ENCODE measurements at regions not wholly inside any gene's neighbourhood (a gene's known extent, or its start where the extent isn't known, plus 50 kb on each side); places are given as distances from the start of the nearest gene placed in this dataset.

DNA sequence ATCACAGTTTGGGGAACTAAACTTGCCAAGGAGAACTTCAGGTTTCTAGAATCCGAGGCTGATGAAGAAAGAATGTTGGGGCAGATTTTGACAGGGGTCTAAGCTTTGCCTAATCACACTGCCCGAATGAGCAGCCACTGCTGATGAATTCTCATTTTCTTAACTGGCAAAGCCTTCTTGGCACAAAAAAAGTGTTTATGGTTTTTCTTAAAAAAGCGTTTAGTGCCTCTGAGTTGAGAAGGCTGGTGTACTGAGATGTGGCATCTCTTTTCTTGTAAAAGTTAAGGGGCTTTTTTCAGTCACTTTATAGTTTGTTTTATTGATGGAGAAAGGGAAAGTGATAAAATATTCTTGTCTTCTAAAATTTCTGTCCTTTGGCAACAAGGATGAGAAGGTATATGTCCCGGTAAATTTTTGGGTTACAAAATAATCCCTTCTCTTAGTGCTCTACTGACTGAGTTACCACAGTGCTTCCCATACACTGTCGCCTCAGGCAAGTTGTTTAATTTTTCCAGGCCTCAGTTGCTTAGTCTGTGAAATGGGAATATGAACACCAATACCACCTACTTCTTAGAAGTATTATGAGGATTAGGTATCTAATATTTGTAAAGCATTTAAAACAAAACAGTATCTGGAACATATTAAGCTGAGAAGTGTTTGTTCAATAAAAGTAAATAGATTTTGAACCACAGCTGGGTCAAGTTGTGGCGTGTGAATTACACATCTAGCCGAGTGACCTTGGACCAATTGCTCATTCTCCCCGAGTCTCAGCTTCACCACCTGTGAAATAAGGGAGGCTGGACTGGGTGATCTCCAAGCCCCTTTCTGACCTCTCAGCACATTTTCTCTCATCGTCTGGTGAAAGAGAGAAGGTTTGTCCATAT lies 320.8 kb downstream of the HAPSTR1 start:
- peaks cover 0 to 15% (median 2%) of the 10 kb centered on the region in 4 donors for H3K4me1 ChIP-seq
- intact Hi-C loops (cut with DNase I), result no loop called here
- DNase-seq, result no peak
- no peaks in the 10 kb centered on the region for H3K36me3 ChIP-seq
- H3K9me3 ChIP-seq, result peaks cover 0 to 4% (median 0%) of the 10 kb centered on the region in 4 donors
- no peak overlapping the region for H3K27ac ChIP-seq
- H3K27me3 ChIP-seq, result peaks cover 0 to 4% (median 0%) of the 10 kb centered on the region in 3 donors
- H3K4me3 ChIP-seq, result no peak overlapping the region
- 75 to 81% methylated on average over 9 of the region's 9 CpGs for WGBS, 2 donors
- no peak for TF ChIP-seq EP300 (IDR thresholded peaks at IDR 0.05)
- TF ChIP-seq, protein P1, sequence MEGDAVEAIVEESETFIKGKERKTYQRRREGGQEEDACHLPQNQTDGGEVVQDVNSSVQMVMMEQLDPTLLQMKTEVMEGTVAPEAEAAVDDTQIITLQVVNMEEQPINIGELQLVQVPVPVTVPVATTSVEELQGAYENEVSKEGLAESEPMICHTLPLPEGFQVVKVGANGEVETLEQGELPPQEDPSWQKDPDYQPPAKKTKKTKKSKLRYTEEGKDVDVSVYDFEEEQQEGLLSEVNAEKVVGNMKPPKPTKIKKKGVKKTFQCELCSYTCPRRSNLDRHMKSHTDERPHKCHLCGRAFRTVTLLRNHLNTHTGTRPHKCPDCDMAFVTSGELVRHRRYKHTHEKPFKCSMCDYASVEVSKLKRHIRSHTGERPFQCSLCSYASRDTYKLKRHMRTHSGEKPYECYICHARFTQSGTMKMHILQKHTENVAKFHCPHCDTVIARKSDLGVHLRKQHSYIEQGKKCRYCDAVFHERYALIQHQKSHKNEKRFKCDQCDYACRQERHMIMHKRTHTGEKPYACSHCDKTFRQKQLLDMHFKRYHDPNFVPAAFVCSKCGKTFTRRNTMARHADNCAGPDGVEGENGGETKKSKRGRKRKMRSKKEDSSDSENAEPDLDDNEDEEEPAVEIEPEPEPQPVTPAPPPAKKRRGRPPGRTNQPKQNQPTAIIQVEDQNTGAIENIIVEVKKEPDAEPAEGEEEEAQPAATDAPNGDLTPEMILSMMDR (IDR thresholded peaks at IDR 0.05), result no peak
- no peak for TF ChIP-seq POLR2A (IDR thresholded peaks at IDR 0.05)
- TF ChIP-seq POLR2AphosphoS5 (IDR thresholded peaks at IDR 0.05), result no peak

DNA sequence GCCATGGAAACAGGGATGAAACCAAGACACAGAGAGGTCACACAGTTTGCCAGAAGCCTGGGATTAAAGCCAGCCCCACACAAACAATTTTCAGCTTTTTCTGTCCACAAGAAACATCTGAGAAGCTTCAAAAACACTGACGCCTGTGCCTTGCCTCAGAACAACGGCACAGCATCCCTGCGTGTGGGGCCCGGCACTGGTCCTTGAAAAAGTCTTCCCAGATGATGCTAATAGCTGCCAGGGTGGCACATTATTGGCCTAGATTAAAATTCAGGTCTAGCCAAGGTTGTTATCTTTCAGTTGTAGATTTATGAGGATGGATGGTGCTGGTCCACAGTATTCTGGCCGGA lies 321.4 kb downstream of the HAPSTR1 start:
- Histone ChIP-seq H3K27ac (no peak overlapping the region), H3K27me3 (peaks cover 0 to 4% (median 0%) of the 10 kb centered on the region in 3 donors), H3K4me1 (peaks cover 0 to 13% (median 2%) of the 10 kb centered on the region in 4 donors), H3K9me3 (peaks cover 0 to 4% (median 0%) of the 10 kb centered on the region in 4 donors), H3K36me3 (no peaks in the 10 kb centered on the region), H3K4me3 (no peak overlapping the region)
- TF ChIP-seq EP300 (IDR thresholded peaks at IDR 0.05) (no peak), POLR2A (IDR thresholded peaks at IDR 0.05) (no peak), POLR2AphosphoS5 (IDR thresholded peaks at IDR 0.05) (no peak)
- TF ChIP-seq, protein P1 (IDR thresholded peaks at IDR 0.05), result no peak
- 62 to 89% methylated on average over 5 of the region's 5 CpGs for WGBS, 2 donors
- no peak for DNase-seq
- intact Hi-C loops (cut with DNase I), result no loop called here

DNA sequence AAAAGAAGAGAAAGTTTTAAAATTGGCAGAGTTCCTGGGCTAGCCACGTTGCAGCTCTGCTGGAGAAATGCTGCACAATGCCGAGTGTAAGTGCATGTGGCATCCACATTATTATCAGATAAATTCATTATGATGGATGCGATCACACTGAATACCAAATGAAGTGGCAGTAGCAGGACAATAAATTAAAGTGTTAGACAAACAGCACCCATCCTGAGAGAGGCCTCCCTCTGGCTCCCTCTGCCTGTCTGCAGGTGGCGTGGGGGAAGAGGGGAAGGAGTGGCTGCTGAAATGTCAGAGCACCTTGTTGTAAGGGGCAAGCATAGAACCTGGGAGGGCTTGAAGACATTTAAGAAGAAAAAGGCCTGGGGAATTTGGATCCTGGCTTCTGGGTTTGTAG lies 324.1 kb downstream of the HAPSTR1 start:
- Histone ChIP-seq H3K4me3 (no peak overlapping the region), H3K9me3 (peaks cover 0 to 4% (median 0%) of the 10 kb centered on the region in 4 donors), H3K27ac (no peak overlapping the region), H3K36me3 (no peaks in the 10 kb centered on the region), H3K4me1 (no peaks in the 10 kb centered on the region), H3K27me3 (peaks cover 0 to 4% (median 0%) of the 10 kb centered on the region in 3 donors)
- WGBS, 2 donors, result 78 to 79% methylated on average over 4 of the region's 4 CpGs
- no peak for TF ChIP-seq POLR2A (IDR thresholded peaks at IDR 0.05)
- no peak for TF ChIP-seq EP300 (IDR thresholded peaks at IDR 0.05)
- intact Hi-C loops (cut with DNase I), result no loop called here
- no peak for DNase-seq

GRCh38 chr16:9417898-9418297 lies 326.5 kb downstream of the HAPSTR1 start:
- intact Hi-C loops (cut with DNase I), result no loop called here
- DNase-seq, result no peak
- Histone ChIP-seq H3K9me3 (peaks cover 0 to 4% (median 0%) of the 10 kb centered on the region in 4 donors), H3K36me3 (no peaks in the 10 kb centered on the region), H3K4me3 (no peak overlapping the region), H3K4me1 (no peaks in the 10 kb centered on the region), H3K27me3 (peaks cover 0 to 4% (median 0%) of the 10 kb centered on the region in 3 donors), H3K27ac (no peak overlapping the region)
- TF ChIP-seq POLR2A (IDR thresholded peaks at IDR 0.05), result no peak
- TF ChIP-seq, protein P1 (IDR thresholded peaks at IDR 0.05), result no peak
- TF ChIP-seq EP300 (IDR thresholded peaks at IDR 0.05), result no peak
- TF ChIP-seq POLR2AphosphoS5 (IDR thresholded peaks at IDR 0.05), result no peak
- WGBS, 2 donors, result 69 to 95% methylated on average over 2 of the region's 2 CpGs

DNA sequence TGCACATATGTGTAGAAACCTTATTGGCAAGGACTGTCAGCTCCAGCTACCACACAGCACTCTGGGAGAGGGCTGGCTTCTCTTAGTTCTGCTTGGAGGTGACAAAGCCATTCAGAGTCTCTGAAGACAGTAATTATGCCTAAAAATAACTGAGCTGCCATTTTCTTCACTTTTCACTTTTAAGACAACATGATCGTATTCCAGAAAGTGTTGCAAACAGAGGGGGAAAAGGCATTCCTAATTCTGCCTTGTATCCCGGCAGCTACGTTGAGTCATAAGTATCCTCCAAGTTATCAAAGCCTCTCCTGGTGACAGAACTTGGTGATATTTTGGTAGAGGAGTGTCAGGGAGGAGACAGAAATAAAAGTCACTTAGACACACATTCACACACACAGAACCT lies 327.7 kb downstream of the HAPSTR1 start:
- intact Hi-C loops (cut with DNase I), result no loop called here

More for the DNA sequence above, 327.7 kb downstream of the HAPSTR1 start:
- 92% methylated on average over 3 of the region's 3 CpGs for WGBS, 2 donors
- no peak overlapping the region for H3K27ac ChIP-seq
- H3K4me3 ChIP-seq, result no peak overlapping the region
- H3K27me3 ChIP-seq, result no peaks in the 10 kb centered on the region
- no peak for DNase-seq
- H3K36me3 ChIP-seq, result no peaks in the 10 kb centered on the region
- no peak for TF ChIP-seq POLR2AphosphoS5 (IDR thresholded peaks at IDR 0.05)
- TF ChIP-seq EP300 (IDR thresholded peaks at IDR 0.05), result no peak
- TF ChIP-seq, protein P1 (IDR thresholded peaks at IDR 0.05), result no peak
- no peak for TF ChIP-seq POLR2A (IDR thresholded peaks at IDR 0.05)
- peaks cover 0 to 4% (median 0%) of the 10 kb centered on the region in 4 donors for H3K9me3 ChIP-seq
- no peaks in the 10 kb centered on the region for H3K4me1 ChIP-seq

Data from sigmoid colon (tissue), 6 donors.